ENCODE measurements at regions not wholly inside any gene's neighbourhood (a gene's known extent, or its start where the extent isn't known, plus 50 kb on each side); places are given as distances from the start of the nearest gene placed in this dataset.

DNA sequence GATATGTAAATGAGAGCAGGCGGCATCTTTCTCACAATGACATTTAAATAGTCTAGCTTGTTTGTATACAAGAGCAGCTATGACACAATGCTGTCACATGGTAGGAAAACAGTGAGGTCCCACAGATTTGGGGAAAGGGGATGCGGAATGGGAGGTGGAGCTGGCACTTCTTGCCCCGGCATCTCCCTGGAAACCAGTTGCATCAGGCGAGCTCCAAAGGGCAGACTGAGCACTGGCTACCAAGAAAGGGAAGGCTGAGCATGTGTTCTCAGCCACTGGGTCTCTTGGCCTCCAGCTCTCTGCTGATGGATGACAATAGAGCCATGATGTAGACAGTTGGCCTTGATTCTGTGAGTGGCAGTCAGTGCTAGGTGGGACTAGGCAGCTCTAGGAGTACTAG is 109.0 kb downstream of the UCHL1 start:
- H3K27me3 ChIP-seq (ENCODE audit: insufficient read depth, poor library complexity, severe bottlenecking), result peaks cover 21% of the 10 kb centered on the region
- no peak for TF ChIP-seq POLR2AphosphoS5 (IDR thresholded peaks at IDR 0.05; ENCODE audit: low read depth)

DNA sequence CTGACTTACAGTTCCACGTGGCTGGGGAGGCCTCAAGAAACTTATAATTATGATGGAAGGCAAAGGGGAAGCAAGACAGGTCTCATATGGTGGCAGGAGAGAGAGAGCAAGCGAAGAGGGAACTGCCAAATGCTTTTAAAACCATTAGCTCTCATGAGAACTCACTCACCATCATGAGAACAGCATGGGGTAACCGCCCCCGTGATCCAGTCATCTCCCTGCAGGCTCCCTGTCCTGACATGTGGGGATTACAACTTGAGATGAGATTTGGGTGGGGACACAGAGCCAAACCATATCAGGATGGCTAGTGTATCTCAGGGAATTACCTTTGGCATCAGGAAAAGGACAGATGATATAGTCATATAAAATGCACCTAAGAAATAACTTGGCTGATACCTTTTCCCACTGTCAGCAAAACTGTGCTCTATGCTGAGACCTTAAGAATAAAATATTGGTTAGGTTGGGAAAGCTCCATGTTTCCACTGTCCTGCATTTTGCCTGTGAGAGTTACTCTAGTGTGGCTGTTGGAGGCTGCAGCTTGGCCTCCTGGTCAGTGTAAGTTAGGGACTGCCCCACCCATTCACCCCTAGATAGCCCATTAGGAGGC is 110.3 kb downstream of the UCHL1 start:
- no peak for TF ChIP-seq SPI1 (IDR thresholded peaks at IDR 0.05; ENCODE audit: borderline replicate concordance, low read depth)
- no peak for TF ChIP-seq REST (IDR thresholded peaks at IDR 0.05; ENCODE audit: insufficient replicate concordance, low read depth)
- TF ChIP-seq GABPA (IDR thresholded peaks at IDR 0.05; ENCODE audit: low read depth), result no peak
- no peak for TF ChIP-seq CTCF (IDR thresholded peaks at IDR 0.05; ENCODE audit: insufficient read depth, low read length)
- no peak for TF ChIP-seq POLR2AphosphoS5 (IDR thresholded peaks at IDR 0.05; ENCODE audit: low read depth)
- no peak for DNase-seq (ENCODE audit: low read depth in 1 of 2, low spot score in 1 of 2)
- no peak overlapping the region for H3K4me3 ChIP-seq (replicated peaks; ENCODE audit: insufficient read depth, low read length)
- no peak overlapping the region for H3K27ac ChIP-seq (replicated peaks)
- peaks cover 8% of the 10 kb centered on the region for H3K27me3 ChIP-seq (ENCODE audit: insufficient read depth, poor library complexity, severe bottlenecking)

More for the DNA sequence above, 109.0 kb downstream of the UCHL1 start:
- Histone ChIP-seq H3K27ac (replicated peaks) (no peak overlapping the region), H3K4me3 (replicated peaks; ENCODE audit: insufficient read depth, low read length) (no peak overlapping the region)
- no peak for DNase-seq (ENCODE audit: low read depth in 1 of 2, low spot score in 1 of 2)

- TF ChIP-seq CTCF (IDR thresholded peaks at IDR 0.05; ENCODE audit: insufficient read depth, low read length) (no peak), SPI1 (IDR thresholded peaks at IDR 0.05; ENCODE audit: borderline replicate concordance, low read depth) (no peak), REST (IDR thresholded peaks at IDR 0.05; ENCODE audit: insufficient replicate concordance, low read depth) (no peak)
- no peak overlapping the region for H3K4me3 ChIP-seq (replicated peaks; ENCODE audit: insufficient read depth, low read length)
- no peaks in the 10 kb centered on the region for H3K27me3 ChIP-seq (ENCODE audit: insufficient read depth, poor library complexity, severe bottlenecking)
- no peak for DNase-seq (ENCODE audit: low read depth in 1 of 2, low spot score in 1 of 2)
- no peak overlapping the region for H3K27ac ChIP-seq (replicated peaks)
These were observed 113.0 kb downstream of the UCHL1 start for GRCh38 chr4:41369680-41370079.

- TF ChIP-seq REST (IDR thresholded peaks at IDR 0.05; ENCODE audit: insufficient replicate concordance, low read depth) (no peak), SPI1 (IDR thresholded peaks at IDR 0.05; ENCODE audit: borderline replicate concordance, low read depth) (no peak), GABPA (IDR thresholded peaks at IDR 0.05; ENCODE audit: low read depth) (no peak), POLR2AphosphoS5 (IDR thresholded peaks at IDR 0.05; ENCODE audit: low read depth) (no peak), CTCF (IDR thresholded peaks at IDR 0.05; ENCODE audit: insufficient read depth, low read length) (no peak)
These were observed 116.5 kb downstream of the UCHL1 start for GRCh38 chr4:41373221-41373620.

More at GRCh38 chr4:41373221-41373620, 116.5 kb downstream of the UCHL1 start:
- Histone ChIP-seq H3K4me3 (replicated peaks; ENCODE audit: insufficient read depth, low read length) (no peak overlapping the region), H3K27ac (replicated peaks) (no peak overlapping the region), H3K27me3 (ENCODE audit: insufficient read depth, poor library complexity, severe bottlenecking) (no peaks in the 10 kb centered on the region)
- DNase-seq (ENCODE audit: low read depth in 1 of 2, low spot score in 1 of 2), result no peak

All from HL-60 (cell line).